ENCODE measurements at regions not wholly inside any gene's neighbourhood (a gene's known extent, or its start where the extent isn't known, plus 50 kb on each side); places are given as distances from the start of the nearest gene placed in this dataset.

DNA sequence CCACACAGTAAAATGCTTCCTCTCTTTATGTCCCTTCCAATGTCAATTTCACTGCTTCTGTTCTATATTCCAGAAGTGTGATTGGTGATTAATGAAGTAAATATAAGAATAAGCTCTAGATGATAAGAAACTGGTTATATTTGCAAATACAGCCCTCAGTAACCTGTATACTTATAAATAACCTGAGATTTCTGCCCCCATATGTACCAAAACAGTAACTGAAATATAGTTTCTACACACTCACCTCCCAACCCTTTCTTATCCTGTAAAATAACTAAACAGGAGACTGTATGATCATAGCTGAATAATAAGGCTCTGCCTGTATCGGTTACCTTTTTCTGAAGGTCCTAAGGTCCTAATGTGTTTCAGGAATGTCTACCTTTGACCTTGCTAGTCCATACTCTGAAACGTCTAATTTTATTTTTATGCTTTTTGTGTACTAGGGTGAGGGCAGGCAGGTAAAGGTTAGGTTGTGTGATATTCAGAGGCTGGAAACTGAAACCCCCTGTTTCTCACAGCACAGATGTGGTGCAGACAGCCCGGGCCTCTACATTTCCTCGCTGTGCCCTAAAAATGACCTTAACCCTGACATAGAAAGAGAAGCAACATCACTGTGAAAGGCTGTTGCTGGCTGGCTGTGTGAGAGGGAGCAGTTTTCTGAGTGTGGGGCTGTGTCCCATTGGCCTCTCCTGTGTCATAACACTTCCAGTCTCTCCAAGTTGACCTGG lies 378.8 kb downstream of the CENPW start:
- no peak overlapping the region for H3K4me3 ChIP-seq
- no peaks in the 10 kb centered on the region for H3K36me3 ChIP-seq
- no peaks in the 10 kb centered on the region for H3K4me1 ChIP-seq
- H3K27ac ChIP-seq, result no peak overlapping the region
- no peaks in the 10 kb centered on the region for H3K27me3 ChIP-seq
- no peak for DNase-seq
- TF ChIP-seq, protein P1, sequence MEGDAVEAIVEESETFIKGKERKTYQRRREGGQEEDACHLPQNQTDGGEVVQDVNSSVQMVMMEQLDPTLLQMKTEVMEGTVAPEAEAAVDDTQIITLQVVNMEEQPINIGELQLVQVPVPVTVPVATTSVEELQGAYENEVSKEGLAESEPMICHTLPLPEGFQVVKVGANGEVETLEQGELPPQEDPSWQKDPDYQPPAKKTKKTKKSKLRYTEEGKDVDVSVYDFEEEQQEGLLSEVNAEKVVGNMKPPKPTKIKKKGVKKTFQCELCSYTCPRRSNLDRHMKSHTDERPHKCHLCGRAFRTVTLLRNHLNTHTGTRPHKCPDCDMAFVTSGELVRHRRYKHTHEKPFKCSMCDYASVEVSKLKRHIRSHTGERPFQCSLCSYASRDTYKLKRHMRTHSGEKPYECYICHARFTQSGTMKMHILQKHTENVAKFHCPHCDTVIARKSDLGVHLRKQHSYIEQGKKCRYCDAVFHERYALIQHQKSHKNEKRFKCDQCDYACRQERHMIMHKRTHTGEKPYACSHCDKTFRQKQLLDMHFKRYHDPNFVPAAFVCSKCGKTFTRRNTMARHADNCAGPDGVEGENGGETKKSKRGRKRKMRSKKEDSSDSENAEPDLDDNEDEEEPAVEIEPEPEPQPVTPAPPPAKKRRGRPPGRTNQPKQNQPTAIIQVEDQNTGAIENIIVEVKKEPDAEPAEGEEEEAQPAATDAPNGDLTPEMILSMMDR (IDR thresholded peaks at IDR 0.05), result no peak
- TF ChIP-seq POLR2A (IDR thresholded peaks at IDR 0.05), result no peak
- H3K9me3 ChIP-seq, result no peaks in the 10 kb centered on the region

DNA sequence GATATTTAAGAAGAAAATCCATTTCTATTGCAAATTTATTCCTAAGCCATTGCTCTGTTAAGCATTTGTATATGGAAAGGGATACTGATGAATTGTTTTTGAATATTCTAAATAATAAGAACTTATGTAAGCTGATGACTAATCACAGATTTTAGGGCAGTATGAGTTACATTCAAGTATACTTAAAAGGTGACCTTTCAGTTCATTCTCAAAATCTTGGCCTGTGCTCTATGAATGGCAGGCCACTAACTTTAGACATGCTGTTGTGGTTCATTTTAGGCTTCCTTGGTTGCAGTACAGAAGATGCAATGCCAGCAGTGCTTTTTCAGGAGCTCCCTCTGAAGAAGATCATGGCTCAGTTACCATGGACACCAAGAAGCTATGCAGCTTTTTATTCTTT lies 380.4 kb downstream of the CENPW start:
- Histone ChIP-seq H3K27me3 (no peaks in the 10 kb centered on the region), H3K36me3 (no peaks in the 10 kb centered on the region), H3K27ac (no peak overlapping the region), H3K9me3 (no peaks in the 10 kb centered on the region), H3K4me3 (no peak overlapping the region), H3K4me1 (no peaks in the 10 kb centered on the region)
- TF ChIP-seq, protein P1 (IDR thresholded peaks at IDR 0.05), result no peak
- TF ChIP-seq POLR2A (IDR thresholded peaks at IDR 0.05), result no peak
- no peak for DNase-seq

DNA sequence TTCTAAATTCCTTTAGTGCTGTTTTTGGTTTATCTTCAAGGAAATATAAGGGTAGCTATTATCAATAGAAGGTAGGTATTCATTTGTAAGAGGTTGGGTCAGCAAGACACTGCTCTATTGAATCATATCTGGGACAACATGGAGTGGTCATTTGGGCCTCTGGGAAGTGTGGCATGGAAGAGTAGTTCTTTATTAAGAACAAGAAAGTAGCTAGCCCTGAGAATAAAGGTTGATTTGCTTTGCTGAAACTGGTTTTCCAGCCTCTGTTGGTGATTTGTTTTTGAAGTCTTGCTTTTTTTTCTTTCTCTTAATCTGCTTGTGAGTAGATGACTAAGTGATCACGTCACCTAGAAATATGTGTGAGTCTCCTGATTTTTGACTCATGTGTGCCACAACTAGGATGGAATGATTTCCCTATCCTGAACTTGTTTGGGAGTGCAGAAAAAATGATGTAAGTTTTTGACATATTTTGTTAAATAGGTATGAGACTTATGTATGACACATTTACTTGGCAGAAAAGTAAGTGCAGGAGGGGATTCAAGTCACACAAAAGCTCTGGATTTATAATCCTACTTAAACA lies 381.8 kb downstream of the CENPW start:
- H3K4me3 ChIP-seq, result no peak overlapping the region
- H3K9me3 ChIP-seq, result no peaks in the 10 kb centered on the region
- no peaks in the 10 kb centered on the region for H3K36me3 ChIP-seq
- DNase-seq, result no peak
- H3K4me1 ChIP-seq, result no peaks in the 10 kb centered on the region
- TF ChIP-seq, protein P1 (IDR thresholded peaks at IDR 0.05), result no peak
- TF ChIP-seq POLR2A (IDR thresholded peaks at IDR 0.05), result no peak
- no peaks in the 10 kb centered on the region for H3K27me3 ChIP-seq
- no peak overlapping the region for H3K27ac ChIP-seq

DNA sequence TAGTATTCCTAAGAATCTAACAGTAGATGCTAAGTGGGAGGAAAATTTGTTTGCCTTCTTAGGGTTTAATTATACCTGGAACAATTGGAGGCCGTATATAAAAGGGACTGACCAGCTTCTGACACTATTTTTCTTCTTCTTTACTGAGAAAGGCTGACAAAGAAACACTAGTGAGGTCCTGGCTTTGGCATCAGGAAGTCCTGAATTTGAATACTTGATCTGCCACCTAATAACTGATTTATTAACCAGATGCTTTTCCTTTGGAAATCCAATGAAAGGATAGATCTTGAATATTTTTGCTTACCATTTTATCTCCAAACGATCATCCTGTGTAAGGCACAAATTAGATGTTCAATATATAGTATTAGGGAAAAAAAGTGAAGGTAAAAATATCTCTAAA lies 382.5 kb downstream of the CENPW start:
- Histone ChIP-seq H3K27me3 (no peaks in the 10 kb centered on the region), H3K4me1 (no peaks in the 10 kb centered on the region), H3K9me3 (no peaks in the 10 kb centered on the region), H3K4me3 (no peak overlapping the region), H3K36me3 (no peaks in the 10 kb centered on the region), H3K27ac (no peak overlapping the region)
- TF ChIP-seq POLR2A (IDR thresholded peaks at IDR 0.05), result no peak
- TF ChIP-seq, protein P1 (IDR thresholded peaks at IDR 0.05), result no peak
- no peak for DNase-seq

DNA sequence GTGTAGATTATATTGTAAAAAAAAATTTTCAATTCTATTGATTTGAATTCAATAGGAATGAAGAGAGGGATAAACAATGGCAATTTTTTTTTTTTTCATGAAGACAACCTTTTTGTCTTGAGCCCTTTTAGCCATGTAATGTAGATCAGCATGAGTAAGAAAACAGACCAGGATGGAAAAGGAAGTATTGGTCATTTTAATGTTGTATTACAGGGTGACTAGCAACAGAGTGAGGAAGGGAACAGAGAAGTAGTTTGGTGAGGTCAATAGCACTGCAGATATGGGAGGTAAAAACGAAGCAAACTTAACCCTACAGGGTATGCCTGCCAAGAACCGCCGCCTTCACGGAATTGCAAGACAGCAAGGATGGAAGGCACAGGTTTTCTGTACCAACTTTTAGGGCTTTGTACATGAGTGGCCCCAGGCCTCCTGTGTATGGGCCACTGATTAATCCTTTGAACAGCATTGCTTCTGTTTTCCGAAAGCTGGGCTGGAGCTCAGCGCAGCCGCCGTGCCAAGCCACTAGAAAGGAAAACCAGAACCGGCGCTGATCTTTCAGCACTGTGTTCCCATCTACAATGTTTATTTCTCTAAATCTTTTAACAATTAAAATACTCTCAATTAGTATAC lies 383.7 kb downstream of the CENPW start:
- Histone ChIP-seq H3K36me3 (no peaks in the 10 kb centered on the region), H3K4me3 (no peak overlapping the region), H3K27me3 (no peaks in the 10 kb centered on the region), H3K27ac (no peak overlapping the region), H3K9me3 (no peaks in the 10 kb centered on the region), H3K4me1 (no peaks in the 10 kb centered on the region)
- DNase-seq, result no peak
- TF ChIP-seq, protein P1 (IDR thresholded peaks at IDR 0.05), result no peak
- TF ChIP-seq POLR2A (IDR thresholded peaks at IDR 0.05), result no peak
